ENCODE measurements at regions not wholly inside any gene's neighbourhood (a gene's known extent, or its start where the extent isn't known, plus 50 kb on each side); places are given as distances from the start of the nearest gene placed in this dataset.

- H3K4me3 ChIP-seq (replicated peaks; ENCODE audit: low read depth, low read length): no peak overlapping the region
- TF ChIP-seq CTCF (IDR thresholded peaks at IDR 0.05; ENCODE audit: low read depth, low read length, missing control alignments): no peak
- no peak for DNase-seq (ENCODE audit: extremely low read depth, low read depth)
These were observed 251.9 kb upstream of the LRRC7 start for GRCh38 chr1:69315823-69316222.

GRCh38 chr1:69319287-69319686 lies 248.4 kb upstream of the LRRC7 start:
- H3K4me3 ChIP-seq (replicated peaks; ENCODE audit: low read depth, low read length): no peak overlapping the region
- no peak for TF ChIP-seq CTCF (IDR thresholded peaks at IDR 0.05; ENCODE audit: low read depth, low read length, missing control alignments)
- no peak for DNase-seq (ENCODE audit: extremely low read depth, low read depth)

GRCh38 chr1:69320757-69321211 lies 246.9 kb upstream of the LRRC7 start:
- H3K4me3 ChIP-seq (replicated peaks; ENCODE audit: low read depth, low read length): no peak overlapping the region
- DNase-seq (ENCODE audit: extremely low read depth, low read depth): no peak
- no peak for TF ChIP-seq CTCF (IDR thresholded peaks at IDR 0.05; ENCODE audit: low read depth, low read length, missing control alignments)

GRCh38 chr1:69321311-69321710 lies 246.4 kb upstream of the LRRC7 start:
- no peak for DNase-seq (ENCODE audit: extremely low read depth, low read depth)
- no peak overlapping the region for H3K4me3 ChIP-seq (replicated peaks; ENCODE audit: low read depth, low read length)
- no peak for TF ChIP-seq CTCF (IDR thresholded peaks at IDR 0.05; ENCODE audit: low read depth, low read length, missing control alignments)

GRCh38 chr1:69328186-69328585 lies 239.5 kb upstream of the LRRC7 start:
- TF ChIP-seq CTCF (IDR thresholded peaks at IDR 0.05; ENCODE audit: low read depth, low read length, missing control alignments): no peak
- H3K4me3 ChIP-seq (replicated peaks; ENCODE audit: low read depth, low read length): no peak overlapping the region
- DNase-seq (ENCODE audit: extremely low read depth, low read depth): no peak

GRCh38 chr1:69363236-69363635 lies 204.5 kb upstream of the LRRC7 start:
- no peak overlapping the region for H3K4me3 ChIP-seq (replicated peaks; ENCODE audit: low read depth, low read length)
- no peak for TF ChIP-seq CTCF (IDR thresholded peaks at IDR 0.05; ENCODE audit: low read depth, low read length, missing control alignments)
- no peak for DNase-seq (ENCODE audit: extremely low read depth, low read depth)

GRCh38 chr1:69373520-69373919 lies 194.2 kb upstream of the LRRC7 start:
- no peak for TF ChIP-seq CTCF (IDR thresholded peaks at IDR 0.05; ENCODE audit: low read depth, low read length, missing control alignments)
- no peak overlapping the region for H3K4me3 ChIP-seq (replicated peaks; ENCODE audit: low read depth, low read length)
- no peak for DNase-seq (ENCODE audit: extremely low read depth, low read depth)
